ENCODE measurements at regions not wholly inside any gene's neighbourhood (a gene's known extent, or its start where the extent isn't known, plus 50 kb on each side); places are given as distances from the start of the nearest gene placed in this dataset.

DNA sequence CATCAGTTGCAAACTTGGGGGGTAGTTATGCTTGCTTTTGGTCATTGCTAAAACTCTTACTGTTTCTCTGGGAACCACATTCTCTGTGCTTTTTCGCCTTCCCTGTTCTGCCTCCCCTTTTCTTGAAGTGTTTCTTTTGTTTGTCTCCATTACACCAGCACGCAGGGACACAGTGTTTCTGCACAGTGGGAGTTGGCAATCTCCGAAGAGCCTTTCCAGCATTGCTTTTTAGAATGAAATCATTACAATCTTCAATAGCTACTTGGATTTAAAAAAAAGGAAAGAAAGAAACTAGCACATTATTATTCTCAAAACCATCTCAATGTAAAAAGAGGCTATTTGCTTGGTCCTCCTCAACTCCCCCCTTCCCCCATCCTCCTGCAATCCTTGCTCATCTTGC lies 536.7 kb upstream of the MMS22L start:
- DNase-seq: no peak
- Mint-ChIP-seq H3K27me3 (ENCODE audit: unreplicated experiment) (no peaks in the 10 kb centered on the region), H3K27ac (ENCODE audit: unreplicated experiment) (no peak overlapping the region), H3K9me3 (ENCODE audit: low read depth, unreplicated experiment) (peaks cover 4% of the 10 kb centered on the region), H3K36me3 (ENCODE audit: insufficient read depth, unreplicated experiment) (no peaks in the 10 kb centered on the region), H3K4me1 (ENCODE audit: low read depth, unreplicated experiment) (peaks cover 9% of the 10 kb centered on the region), H3K4me3 (ENCODE audit: low read depth, unreplicated experiment) (no peak overlapping the region)
- intact Hi-C loops (cut with micrococcal nuclease; ENCODE audit: unreplicated experiment): no loop called here
- TF ChIP-seq, protein P1, sequence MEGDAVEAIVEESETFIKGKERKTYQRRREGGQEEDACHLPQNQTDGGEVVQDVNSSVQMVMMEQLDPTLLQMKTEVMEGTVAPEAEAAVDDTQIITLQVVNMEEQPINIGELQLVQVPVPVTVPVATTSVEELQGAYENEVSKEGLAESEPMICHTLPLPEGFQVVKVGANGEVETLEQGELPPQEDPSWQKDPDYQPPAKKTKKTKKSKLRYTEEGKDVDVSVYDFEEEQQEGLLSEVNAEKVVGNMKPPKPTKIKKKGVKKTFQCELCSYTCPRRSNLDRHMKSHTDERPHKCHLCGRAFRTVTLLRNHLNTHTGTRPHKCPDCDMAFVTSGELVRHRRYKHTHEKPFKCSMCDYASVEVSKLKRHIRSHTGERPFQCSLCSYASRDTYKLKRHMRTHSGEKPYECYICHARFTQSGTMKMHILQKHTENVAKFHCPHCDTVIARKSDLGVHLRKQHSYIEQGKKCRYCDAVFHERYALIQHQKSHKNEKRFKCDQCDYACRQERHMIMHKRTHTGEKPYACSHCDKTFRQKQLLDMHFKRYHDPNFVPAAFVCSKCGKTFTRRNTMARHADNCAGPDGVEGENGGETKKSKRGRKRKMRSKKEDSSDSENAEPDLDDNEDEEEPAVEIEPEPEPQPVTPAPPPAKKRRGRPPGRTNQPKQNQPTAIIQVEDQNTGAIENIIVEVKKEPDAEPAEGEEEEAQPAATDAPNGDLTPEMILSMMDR (IDR thresholded peaks at IDR 0.05; ENCODE audit: unreplicated experiment): no peak
- CTCF ChIA-PET: no interaction called here
- BruUV-seq (replicated peaks): no TSS peak

DNA sequence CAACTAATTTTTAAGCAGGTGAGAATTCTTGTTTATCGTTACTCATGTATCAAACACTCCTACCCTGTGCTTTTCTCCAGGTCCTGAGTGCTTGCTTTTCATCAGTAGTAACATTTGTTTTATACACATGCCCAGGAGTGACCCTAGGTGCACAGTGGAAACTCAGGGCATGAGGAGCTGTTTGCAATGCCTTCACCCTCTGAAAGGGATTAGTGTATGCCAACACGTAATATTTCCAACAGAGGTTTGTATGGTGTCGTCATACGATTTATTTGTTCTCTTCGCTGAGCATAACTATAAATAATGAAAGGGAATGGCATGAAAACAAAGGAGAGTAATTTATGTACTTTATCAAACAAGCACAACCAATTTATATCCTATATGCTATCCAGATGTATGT lies 537.4 kb upstream of the MMS22L start:
- Mint-ChIP-seq H3K4me1 (ENCODE audit: low read depth, unreplicated experiment) (peaks cover 9% of the 10 kb centered on the region), H3K4me3 (ENCODE audit: low read depth, unreplicated experiment) (no peak overlapping the region), H3K27me3 (ENCODE audit: unreplicated experiment) (no peaks in the 10 kb centered on the region), H3K9me3 (ENCODE audit: low read depth, unreplicated experiment) (peaks cover 4% of the 10 kb centered on the region), H3K36me3 (ENCODE audit: insufficient read depth, unreplicated experiment) (no peaks in the 10 kb centered on the region), H3K27ac (ENCODE audit: unreplicated experiment) (no peak overlapping the region)
- no peak for DNase-seq
- intact Hi-C loops (cut with micrococcal nuclease; ENCODE audit: unreplicated experiment): no loop called here
- TF ChIP-seq, protein P1 (IDR thresholded peaks at IDR 0.05; ENCODE audit: unreplicated experiment): no peak
- BruUV-seq (replicated peaks): no TSS peak
- CTCF ChIA-PET: no interaction called here

DNA sequence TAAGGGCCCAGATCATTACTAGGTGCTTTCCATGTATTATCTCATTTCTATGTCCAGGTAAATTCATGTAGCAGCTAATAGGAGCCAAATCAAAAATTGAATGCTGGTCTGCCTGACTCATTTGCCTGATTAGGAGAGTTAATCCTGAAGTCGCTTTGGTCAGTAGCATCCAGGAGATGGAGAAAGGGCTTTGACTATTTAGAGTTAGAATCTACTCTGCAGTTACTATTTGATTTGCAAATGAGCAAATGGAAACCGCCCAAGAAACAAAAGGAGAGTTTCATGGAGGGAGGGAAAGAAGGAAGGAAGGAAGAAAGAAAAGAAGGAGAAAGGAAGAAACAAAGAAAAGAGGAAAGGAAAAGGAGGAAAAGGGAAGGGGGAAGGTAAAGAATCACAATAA lies 539.6 kb upstream of the MMS22L start:
- Mint-ChIP-seq H3K27me3 (ENCODE audit: unreplicated experiment) (no peaks in the 10 kb centered on the region), H3K36me3 (ENCODE audit: insufficient read depth, unreplicated experiment) (no peaks in the 10 kb centered on the region), H3K4me3 (ENCODE audit: low read depth, unreplicated experiment) (no peak overlapping the region), H3K27ac (ENCODE audit: unreplicated experiment) (no peak overlapping the region), H3K9me3 (ENCODE audit: low read depth, unreplicated experiment) (peaks cover 4% of the 10 kb centered on the region), H3K4me1 (ENCODE audit: low read depth, unreplicated experiment) (peaks cover 9% of the 10 kb centered on the region)
- no TSS peak for BruUV-seq (replicated peaks)
- TF ChIP-seq, protein P1 (IDR thresholded peaks at IDR 0.05; ENCODE audit: unreplicated experiment): no peak
- CTCF ChIA-PET: no interaction called here
- intact Hi-C loops (cut with micrococcal nuclease; ENCODE audit: unreplicated experiment): no loop called here
- DNase-seq: no peak

DNA sequence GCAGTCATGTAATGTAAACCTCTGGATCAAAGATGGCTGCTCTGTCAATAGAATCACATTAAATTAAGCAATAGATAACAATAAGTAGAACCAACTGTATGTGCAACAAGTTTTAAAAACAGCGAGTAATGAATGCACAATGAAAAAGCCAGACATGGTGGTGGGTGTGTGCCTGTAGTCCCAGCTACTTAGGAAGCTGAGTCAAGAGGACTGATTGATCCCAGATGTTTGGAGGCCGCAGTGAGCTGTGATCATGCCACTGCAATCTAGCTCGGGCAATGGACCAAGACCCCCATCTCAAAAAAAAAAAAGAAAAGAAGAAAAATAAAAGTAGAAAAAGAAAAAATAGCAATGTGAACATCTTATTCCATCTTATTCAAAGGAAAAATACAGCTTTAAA lies 558.7 kb upstream of the MMS22L start:
- Mint-ChIP-seq H3K4me3 (ENCODE audit: low read depth, unreplicated experiment) (no peak overlapping the region), H3K27me3 (ENCODE audit: unreplicated experiment) (no peaks in the 10 kb centered on the region), H3K27ac (ENCODE audit: unreplicated experiment) (no peak overlapping the region), H3K9me3 (ENCODE audit: low read depth, unreplicated experiment) (no peaks in the 10 kb centered on the region), H3K36me3 (ENCODE audit: insufficient read depth, unreplicated experiment) (no peaks in the 10 kb centered on the region), H3K4me1 (ENCODE audit: low read depth, unreplicated experiment) (no peaks in the 10 kb centered on the region)
- intact Hi-C loops (cut with micrococcal nuclease; ENCODE audit: unreplicated experiment): no loop called here
- TF ChIP-seq, protein P1 (IDR thresholded peaks at IDR 0.05; ENCODE audit: unreplicated experiment): no peak
- no TSS peak for BruUV-seq (replicated peaks)
- no peak for DNase-seq
- CTCF ChIA-PET: no interaction called here

DNA sequence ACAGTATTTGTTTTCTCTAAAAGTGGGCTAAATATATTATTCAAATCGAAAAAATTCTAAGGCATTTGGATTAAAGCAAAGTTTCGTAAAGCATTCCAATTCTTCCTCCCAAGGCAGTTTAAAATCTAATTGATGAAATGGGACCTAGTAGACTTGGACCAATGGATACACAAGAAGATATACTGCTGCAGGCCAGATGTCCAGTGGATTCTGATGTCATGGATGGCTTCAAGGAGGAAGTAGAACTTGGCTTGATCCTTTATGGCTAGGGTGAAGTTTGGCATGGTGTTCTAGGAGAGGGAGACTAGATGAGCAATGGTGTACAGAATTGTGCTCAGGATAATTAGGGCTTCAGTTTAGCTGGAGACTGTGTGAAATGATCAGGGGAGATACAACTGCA lies 559.5 kb upstream of the MMS22L start:
- intact Hi-C loops (cut with micrococcal nuclease; ENCODE audit: unreplicated experiment): no loop called here
- TF ChIP-seq, protein P1 (IDR thresholded peaks at IDR 0.05; ENCODE audit: unreplicated experiment): no peak
- Mint-ChIP-seq H3K9me3 (ENCODE audit: low read depth, unreplicated experiment) (no peaks in the 10 kb centered on the region), H3K27ac (ENCODE audit: unreplicated experiment) (no peak overlapping the region), H3K27me3 (ENCODE audit: unreplicated experiment) (no peaks in the 10 kb centered on the region), H3K4me3 (ENCODE audit: low read depth, unreplicated experiment) (no peak overlapping the region), H3K4me1 (ENCODE audit: low read depth, unreplicated experiment) (no peaks in the 10 kb centered on the region), H3K36me3 (ENCODE audit: insufficient read depth, unreplicated experiment) (no peaks in the 10 kb centered on the region)
- BruUV-seq (replicated peaks): no TSS peak
- DNase-seq: no peak
- CTCF ChIA-PET: no interaction called here

Measured in Calu3 (cell line).